ELF-1 (cell line): ENCODE measurements at regions not wholly inside any gene's neighbourhood (a gene's known extent, or its start where the extent isn't known, plus 50 kb on each side); places are given as distances from the start of the nearest gene placed in this dataset.
"Not testable (repeated sequence)": the region's sequence is repeated elsewhere in the genome, so short reads cannot be mapped to it uniquely, and the experiment has no call there.

Experiments used
- DNase-seq: peaks from one replicate; pipeline ENCODE4 v3.0.0-alpha.2; 2016; ENCODE audit warnings: low read depth, low spot score

GRCh38 chr11:103805688-103806009 is 230.8 kb upstream of the DDI1 start:
- no peak for DNase-seq

- no peak for DNase-seq
These were observed 230.1 kb upstream of the DDI1 start for GRCh38 chr11:103806130-103806895.

- no peak for DNase-seq
These were observed 228.6 kb upstream of the DDI1 start for GRCh38 chr11:103807806-103808205.

GRCh38 chr11:103808252-103808651 is 228.2 kb upstream of the DDI1 start:
- DNase-seq = no peak

- DNase-seq = peak; percentile 14
These were observed 224.5 kb upstream of the DDI1 start for GRCh38 chr11:103811870-103812455.

- no peak for DNase-seq
These were observed 223.8 kb upstream of the DDI1 start for GRCh38 chr11:103812680-103813079.

- not testable (repeated sequence) for DNase-seq
These were observed 216.1 kb upstream of the DDI1 start for GRCh38 chr11:103820345-103820744.

GRCh38 chr11:103824116-103824515 is 212.3 kb upstream of the DDI1 start:
- no peak for DNase-seq

- no peak for DNase-seq
These were observed 211.0 kb upstream of the DDI1 start for GRCh38 chr11:103825469-103825868.

- DNase-seq = no peak
These were observed 209.6 kb upstream of the DDI1 start for GRCh38 chr11:103826856-103827255.

GRCh38 chr11:103829596-103829995 is 206.8 kb upstream of the DDI1 start:
- no peak for DNase-seq

GRCh38 chr11:103830205-103830604 is 206.2 kb upstream of the DDI1 start:
- no peak for DNase-seq

- DNase-seq = no peak
These were observed 203.7 kb upstream of the DDI1 start for GRCh38 chr11:103832762-103833161.

- no peak for DNase-seq
These were observed 194.2 kb upstream of the DDI1 start for GRCh38 chr11:103842191-103842590.

GRCh38 chr11:103842795-103843194 is 193.6 kb upstream of the DDI1 start:
- DNase-seq = no peak

GRCh38 chr11:103844327-103845215 is 191.9 kb upstream of the DDI1 start:
- DNase-seq = no peak

GRCh38 chr11:103845331-103845730 is 191.1 kb upstream of the DDI1 start:
- no peak for DNase-seq

- no peak for DNase-seq
These were observed 187.8 kb upstream of the DDI1 start for GRCh38 chr11:103848686-103849085.

GRCh38 chr11:103849366-103849765 is 187.1 kb upstream of the DDI1 start:
- DNase-seq = no peak

GRCh38 chr11:103850419-103851165 is 185.8 kb upstream of the DDI1 start:
- DNase-seq = no peak

- no peak for DNase-seq
These were observed 185.2 kb upstream of the DDI1 start for GRCh38 chr11:103851166-103851651.
